CD4-positive, alpha-beta T cell treated with Interferon gamma for 1 hour (primary cell): ENCODE measurements at regions not wholly inside any gene's neighbourhood (a gene's known extent, or its start where the extent isn't known, plus 50 kb on each side); places are given as distances from the start of the nearest gene placed in this dataset.
"Not testable (repeated sequence)": the region's sequence is repeated elsewhere in the genome, so short reads cannot be mapped to it uniquely, and the experiment has no call there.

Experiments
- DNase-seq: peaks from one replicate; pipeline ENCODE4 v3.0.0-alpha.2; 2020

- DNase-seq: no peak
These were observed 114.1 kb downstream of the KIF26A start for GRCh38 chr14:104252256-104253215.

GRCh38 chr14:104253223-104253822, 114.9 kb downstream of the KIF26A start:
- no peak for DNase-seq

- DNase-seq: no peak
These were observed 115.5 kb downstream of the KIF26A start for GRCh38 chr14:104253901-104254353.

- DNase-seq: no peak
These were observed 116.5 kb downstream of the KIF26A start for GRCh38 chr14:104254735-104255400.

- no peak for DNase-seq
These were observed 117.6 kb downstream of the KIF26A start for GRCh38 chr14:104256025-104256424.

- DNase-seq: no peak
These were observed 124.4 kb downstream of the KIF26A start for GRCh38 chr14:104262515-104263514.

GRCh38 chr14:104263675-104264358, 125.4 kb downstream of the KIF26A start:
- no peak for DNase-seq

- no peak for DNase-seq
These were observed 126.3 kb downstream of the KIF26A start for GRCh38 chr14:104264495-104265265.

- no peak for DNase-seq
These were observed 127.7 kb downstream of the KIF26A start for GRCh38 chr14:104265918-104266630.

- DNase-seq: no peak
These were observed 128.5 kb downstream of the KIF26A start for GRCh38 chr14:104266631-104267575.

GRCh38 chr14:104267895-104268294, 129.5 kb downstream of the KIF26A start:
- DNase-seq: no peak

GRCh38 chr14:104268295-104268694, 129.9 kb downstream of the KIF26A start:
- no peak for DNase-seq

GRCh38 chr14:104268725-104269436, 130.5 kb downstream of the KIF26A start:
- no peak for DNase-seq

- DNase-seq: not testable (repeated sequence)
These were observed 131.3 kb downstream of the KIF26A start for GRCh38 chr14:104269511-104270241.

- no peak for DNase-seq
These were observed 133.0 kb downstream of the KIF26A start for GRCh38 chr14:104271391-104271790.

GRCh38 chr14:104274806-104275205, 136.4 kb downstream of the KIF26A start:
- DNase-seq: no peak

GRCh38 chr14:104277416-104278213, 139.2 kb downstream of the KIF26A start:
- DNase-seq: no peak
